H1 (cell line): ENCODE measurements at regions not wholly inside any gene's neighbourhood (a gene's known extent, or its start where the extent isn't known, plus 50 kb on each side); places are given as distances from the start of the nearest gene placed in this dataset.

Experiments
- CTCF ChIP-seq, 3 experiments: IDR thresholded peaks; 1 replicate in 2 of 3; 2 replicates in 1 of 3; pipeline versions ENCODE4 v1.5.1 to v1.6.1; 2011; ENCODE audit warnings: low read length in 3 of 3, mild to moderate bottlenecking in 3 of 3, inconsistent platforms in 2 of 3, low read depth in 1 of 3, moderate library complexity in 1 of 3; ENCODE audit not compliant: insufficient read depth in 1 of 3; ENCODE audit errors: control extremely low read depth in 1 of 3
- SIX5 ChIP-seq: IDR thresholded peaks from 2 replicates; pipeline ENCODE4 v1.6.1; 2011; ENCODE audit warnings: mild to moderate bottlenecking, low read depth, low read length

- TF ChIP-seq CTCF (IDR thresholded peaks at IDR 0.05; ENCODE audit: control extremely low read depth in 1 of 3, insufficient read depth in 1 of 3, low read depth in 1 of 3, low read length in 3 of 3) (no peak), SIX5 (no peak)
These were observed 1382.5 kb downstream of the OTOL1 start (continued) for GRCh38 chr3:162879021-162879562.
